ENCODE measurements at regions not wholly inside any gene's neighbourhood (a gene's known extent, or its start where the extent isn't known, plus 50 kb on each side); places are given as distances from the start of the nearest gene placed in this dataset.
"Not testable (repeated sequence)": the region's sequence is repeated elsewhere in the genome, so short reads cannot be mapped to it uniquely, and the experiment has no call there.

GRCh38 chr10:131017566-131018285 is 293.8 kb downstream of the TCERG1L start:
- no peak for DNase-seq (ENCODE audit: low read depth in 2 of 2)

- DNase-seq (ENCODE audit: low read depth in 2 of 2) = no peak
These were observed 292.5 kb downstream of the TCERG1L start for GRCh38 chr10:131018886-131019500.

- no peak for DNase-seq (ENCODE audit: low read depth in 2 of 2)
These were observed 291.8 kb downstream of the TCERG1L start for GRCh38 chr10:131019696-131020095.

- DNase-seq (ENCODE audit: low read depth in 2 of 2) = no peak
These were observed 290.7 kb downstream of the TCERG1L start for GRCh38 chr10:131020775-131021174.

- DNase-seq (ENCODE audit: low read depth in 2 of 2) = no peak
These were observed 290.1 kb downstream of the TCERG1L start for GRCh38 chr10:131021246-131021895.

GRCh38 chr10:131021969-131022368 is 289.6 kb downstream of the TCERG1L start:
- DNase-seq (ENCODE audit: low read depth in 2 of 2) = no peak

GRCh38 chr10:131022369-131022768 is 289.2 kb downstream of the TCERG1L start:
- no peak for DNase-seq (ENCODE audit: low read depth in 2 of 2)

GRCh38 chr10:131022981-131023380 is 288.5 kb downstream of the TCERG1L start:
- DNase-seq (ENCODE audit: low read depth in 2 of 2) = no peak

- no peak for DNase-seq (ENCODE audit: low read depth in 2 of 2)
These were observed 287.0 kb downstream of the TCERG1L start for GRCh38 chr10:131024259-131025131.

GRCh38 chr10:131025333-131025732 is 286.2 kb downstream of the TCERG1L start:
- DNase-seq (ENCODE audit: low read depth in 2 of 2) = no peak

- DNase-seq (ENCODE audit: low read depth in 2 of 2) = no peak
These were observed 284.3 kb downstream of the TCERG1L start for GRCh38 chr10:131027256-131027655.

GRCh38 chr10:131031346-131031745 is 280.2 kb downstream of the TCERG1L start:
- no peak for DNase-seq (ENCODE audit: low read depth in 2 of 2)

GRCh38 chr10:131032329-131033165 is 279.0 kb downstream of the TCERG1L start:
- DNase-seq (ENCODE audit: low read depth in 2 of 2) = no peak

- no peak for DNase-seq (ENCODE audit: low read depth in 2 of 2)
These were observed 278.1 kb downstream of the TCERG1L start for GRCh38 chr10:131033166-131034085.

- DNase-seq (ENCODE audit: low read depth in 2 of 2) = no peak
These were observed 277.1 kb downstream of the TCERG1L start for GRCh38 chr10:131034451-131034850.

GRCh38 chr10:131035779-131036178 is 275.7 kb downstream of the TCERG1L start:
- no peak for DNase-seq (ENCODE audit: low read depth in 2 of 2)

GRCh38 chr10:131038056-131038455 is 273.5 kb downstream of the TCERG1L start:
- DNase-seq (ENCODE audit: low read depth in 2 of 2) = no peak

GRCh38 chr10:131041031-131041430 is 270.5 kb downstream of the TCERG1L start:
- DNase-seq (ENCODE audit: low read depth in 2 of 2) = no peak

GRCh38 chr10:131041441-131041840 is 270.1 kb downstream of the TCERG1L start:
- no peak for DNase-seq (ENCODE audit: low read depth in 2 of 2)

- not testable (repeated sequence) for DNase-seq (ENCODE audit: low read depth in 2 of 2)
These were observed 269.5 kb downstream of the TCERG1L start for GRCh38 chr10:131042015-131042414.

Data from activated CD8-positive, alpha-beta memory T cell treated with anti-CD3 and anti-CD28 coated beads for 4 hours (primary cell).